ENCODE measurements at regions not wholly inside any gene's neighbourhood (a gene's known extent, or its start where the extent isn't known, plus 50 kb on each side); places are given as distances from the start of the nearest gene placed in this dataset.

GRCh38 chr4:77308843-77309242 is 151.8 kb downstream of the CCNG2 start:
- TF ChIP-seq CTCF (IDR thresholded peaks at IDR 0.05) (peak; percentile 63), EZH2phosphoT487 (IDR thresholded peaks at IDR 0.05) (no peak)
